GM23248 (cell line): ENCODE measurements at regions not wholly inside any gene's neighbourhood (a gene's known extent, or its start where the extent isn't known, plus 50 kb on each side); places are given as distances from the start of the nearest gene placed in this dataset.

ENCODE experiments used
- EZH2 ChIP-seq: fragments of 200-600 bp; sonication (generic); IDR thresholded peaks from 2 replicates; pipeline ENCODE4 v1.6.1; 2018; ENCODE audit warnings: antibody characterized with exemption, mild to moderate bottlenecking; ENCODE audit not compliant: insufficient read depth, poor library complexity, severe bottlenecking
- EZH2phosphoT487 ChIP-seq: fragments of 200-600 bp; sonication (generic); IDR thresholded peaks from 2 replicates; pipeline ENCODE4 v1.6.1; 2018; ENCODE audit warnings: antibody characterized with exemption, moderate library complexity, mild to moderate bottlenecking, low read depth; ENCODE audit not compliant: insufficient read depth

DNA sequence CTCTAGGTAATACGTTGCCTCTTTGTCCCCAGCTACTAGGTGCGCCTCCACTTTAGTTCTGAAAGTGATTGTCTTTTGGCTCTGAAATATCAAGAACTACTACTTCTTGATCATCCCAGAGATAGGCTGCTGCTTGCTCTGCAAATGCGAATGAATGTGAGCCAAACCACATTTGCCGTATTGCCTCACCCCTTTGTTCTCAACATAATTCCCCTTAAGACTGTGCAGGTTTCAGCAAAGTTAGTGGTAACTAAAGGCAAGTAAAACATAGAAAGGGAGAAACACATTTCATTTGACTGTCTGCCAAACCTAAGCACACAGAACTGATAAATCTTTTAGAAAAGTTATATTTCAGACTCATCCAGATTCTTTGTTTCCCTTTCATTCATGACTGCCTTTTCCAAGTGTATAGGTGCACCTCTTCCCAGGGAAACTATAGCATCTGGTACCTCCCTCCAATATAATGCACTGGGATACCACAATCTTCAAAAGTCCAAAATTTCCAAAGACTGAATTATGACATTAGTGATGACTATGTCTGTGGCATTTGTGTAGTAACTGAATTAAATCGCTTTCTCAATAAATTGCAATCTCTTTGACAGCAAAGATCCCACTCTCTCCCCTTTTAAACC, 720.6 kb upstream of the CBLB start:
- TF ChIP-seq EZH2 (no peak), EZH2phosphoT487 (no peak)
